ENCODE measurements at regions not wholly inside any gene's neighbourhood (a gene's known extent, or its start where the extent isn't known, plus 50 kb on each side); places are given as distances from the start of the nearest gene placed in this dataset.

GRCh38 chrX:143401160-143401559 lies 116.1 kb downstream of the SPANXN3 start:
- ChIA-PET POLR2A (no interaction called here), CTCF (no interaction called here)
- Histone ChIP-seq H3K36me3 (ENCODE audit: control insufficient read depth in 2 of 2, insufficient read depth in 1 of 2, low read length in 2 of 2) (no peaks in the 10 kb centered on the region), H3K27ac (ENCODE audit: extremely low read depth, low read depth, low read length) (no peak overlapping the region), H3K9me3 (ENCODE audit: control insufficient read depth, insufficient read depth, low read depth, low read length) (no peaks in the 10 kb centered on the region), H3K4me1 (ENCODE audit: control insufficient read depth, insufficient read depth, low read length) (no peaks in the 10 kb centered on the region), H3K4me3 (ENCODE audit: low read depth, low read length) (no peak overlapping the region)
- TF ChIP-seq ZFP69B (tag by site-specific recombination; IDR thresholded peaks at IDR 0.05), result no peak
- no peak for TF ChIP-seq ZNF843 (tag by site-specific recombination; IDR thresholded peaks at IDR 0.05)
- TF ChIP-seq ZNF600 (tag by site-specific recombination; IDR thresholded peaks at IDR 0.05), result no peak

- CTCF ChIA-PET, result no interaction called here
- H3K4me3 ChIP-seq (ENCODE audit: low read depth, low read length), result no peak overlapping the region
- peaks cover 2% of the 10 kb centered on the region; the same call in 1 of the 2 replicates for H3K9me3 ChIP-seq (ENCODE audit: control insufficient read depth, insufficient read depth, low read depth, low read length)
- no peaks in the 10 kb centered on the region for H3K4me1 ChIP-seq (ENCODE audit: control insufficient read depth, insufficient read depth, low read length)
- no peak overlapping the region for H3K27ac ChIP-seq (ENCODE audit: extremely low read depth, low read depth, low read length)
- no peak for TF ChIP-seq ZNF280D (tag by site-specific recombination; IDR thresholded peaks at IDR 0.05)
- TF ChIP-seq ZBTB26 (tag by site-specific recombination; optimal IDR thresholded peaks at IDR 0.05), result no peak
- no peak for TF ChIP-seq BCL6B (tag by site-specific recombination; IDR thresholded peaks at IDR 0.05)
- TF ChIP-seq ZNF24 (tag by site-specific recombination; IDR thresholded peaks at IDR 0.05), result no peak
- no peak for TF ChIP-seq IKZF3 (tag by site-specific recombination; IDR thresholded peaks at IDR 0.05)
- no peak for TF ChIP-seq PATZ1 (tag by site-specific recombination; IDR thresholded peaks at IDR 0.05)
- TF ChIP-seq ZNF366 (tag by site-specific recombination; conservative IDR thresholded peaks at IDR 0.05), result no peak
- no peak for TF ChIP-seq ZNF114 (tag by site-specific recombination; IDR thresholded peaks at IDR 0.05)
- TF ChIP-seq ZNF561 (tag by site-specific recombination; IDR thresholded peaks at IDR 0.05; ENCODE audit: borderline replicate concordance), result no peak
- TF ChIP-seq ZNF202 (tag by site-specific recombination; IDR thresholded peaks at IDR 0.05; ENCODE audit: borderline replicate concordance), result no peak
- TF ChIP-seq ZNF132 (tag by site-specific recombination; IDR thresholded peaks at IDR 0.05; ENCODE audit: borderline replicate concordance), result no peak
- H3K36me3 ChIP-seq (ENCODE audit: control insufficient read depth in 2 of 2, insufficient read depth in 1 of 2, low read length in 2 of 2), result no peaks in the 10 kb centered on the region
- POLR2A ChIA-PET, result no interaction called here
Measured at GRCh38 chrX:143378851-143379250, 138.4 kb downstream of the SPANXN3 start.

- POLR2A ChIA-PET, result no interaction called here
- Histone ChIP-seq H3K36me3 (ENCODE audit: control insufficient read depth in 2 of 2, insufficient read depth in 1 of 2, low read length in 2 of 2) (no peaks in the 10 kb centered on the region), H3K4me1 (ENCODE audit: control insufficient read depth, insufficient read depth, low read length) (no peaks in the 10 kb centered on the region), H3K9me3 (ENCODE audit: control insufficient read depth, insufficient read depth, low read depth, low read length) (no peaks in the 10 kb centered on the region), H3K27ac (ENCODE audit: extremely low read depth, low read depth, low read length) (no peak overlapping the region), H3K4me3 (ENCODE audit: low read depth, low read length) (no peak overlapping the region)
- CTCF ChIA-PET, result no interaction called here
- TF ChIP-seq ZNF140 (tag by site-specific recombination; IDR thresholded peaks at IDR 0.05) (no peak), ZNF48 (tag by site-specific recombination; IDR thresholded peaks at IDR 0.05) (no peak), ZSCAN30 (tag by site-specific recombination; IDR thresholded peaks at IDR 0.05) (no peak), GLI4 (tag by site-specific recombination; IDR thresholded peaks at IDR 0.05) (no peak), ZNF214 (tag by site-specific recombination; IDR thresholded peaks at IDR 0.05; ENCODE audit: borderline replicate concordance) (no peak), ZNF843 (tag by site-specific recombination; IDR thresholded peaks at IDR 0.05) (no peak), ZNF596 (tag by site-specific recombination; IDR thresholded peaks at IDR 0.05) (no peak), ZIC2 (tag by site-specific recombination; IDR thresholded peaks at IDR 0.05) (no peak), WT1 (tag by site-specific recombination; IDR thresholded peaks at IDR 0.05) (no peak), PRDM4 (tag by site-specific recombination; IDR thresholded peaks at IDR 0.05) (no peak), ZNF514 (tag by site-specific recombination; IDR thresholded peaks at IDR 0.05) (no peak)
Measured at GRCh38 chrX:143363419-143363818, 153.9 kb downstream of the SPANXN3 start.
